ENCODE measurements at regions not wholly inside any gene's neighbourhood (a gene's known extent, or its start where the extent isn't known, plus 50 kb on each side); places are given as distances from the start of the nearest gene placed in this dataset.

- H3K4me3 ChIP-seq (ENCODE audit: low read depth, low read length): no peak overlapping the region
- no peak for DNase-seq (ENCODE audit: low read depth, low spot score)
- ChIA-PET POLR2A (no interaction called here), CTCF (interaction anchor here (1.3 kb wide), 1 partner anchor 141 kb away, joined by 5 read pairs; no protein-coding TSS in a partner anchor)
- no peaks in the 10 kb centered on the region for H3K27me3 ChIP-seq (ENCODE audit: control insufficient read depth, insufficient read depth, low read length)
- H3K27ac ChIP-seq (ENCODE audit: low read depth, low read length): no peak overlapping the region
- TF ChIP-seq CTCF (IDR thresholded peaks at IDR 0.05; ENCODE audit: low read depth, low read length): no peak
- H3K9me3 ChIP-seq (ENCODE audit: control insufficient read depth, insufficient read depth, low read length): peaks cover 9% of the 10 kb centered on the region; the same call in 1 of the 2 replicates
Observed at GRCh38 chr14:50021261-50022031, 94.9 kb downstream of the VCPKMT start.

GRCh38 chr14:50022661-50023060 lies 93.7 kb downstream of the VCPKMT start:
- Histone ChIP-seq H3K9me3 (ENCODE audit: control insufficient read depth, insufficient read depth, low read length) (peaks cover 9% of the 10 kb centered on the region; the same call in 1 of the 2 replicates), H3K27me3 (ENCODE audit: control insufficient read depth, insufficient read depth, low read length) (no peaks in the 10 kb centered on the region), H3K4me3 (ENCODE audit: low read depth, low read length) (no peak overlapping the region), H3K27ac (ENCODE audit: low read depth, low read length) (no peak overlapping the region)
- no peak for DNase-seq (ENCODE audit: low read depth, low spot score)
- TF ChIP-seq CTCF (IDR thresholded peaks at IDR 0.05; ENCODE audit: low read depth, low read length): no peak
- POLR2A ChIA-PET: no interaction called here
- CTCF ChIA-PET: interaction anchor here (1.3 kb wide), 1 partner anchor 143 kb away, joined by 5 read pairs; no protein-coding TSS in a partner anchor

DNA sequence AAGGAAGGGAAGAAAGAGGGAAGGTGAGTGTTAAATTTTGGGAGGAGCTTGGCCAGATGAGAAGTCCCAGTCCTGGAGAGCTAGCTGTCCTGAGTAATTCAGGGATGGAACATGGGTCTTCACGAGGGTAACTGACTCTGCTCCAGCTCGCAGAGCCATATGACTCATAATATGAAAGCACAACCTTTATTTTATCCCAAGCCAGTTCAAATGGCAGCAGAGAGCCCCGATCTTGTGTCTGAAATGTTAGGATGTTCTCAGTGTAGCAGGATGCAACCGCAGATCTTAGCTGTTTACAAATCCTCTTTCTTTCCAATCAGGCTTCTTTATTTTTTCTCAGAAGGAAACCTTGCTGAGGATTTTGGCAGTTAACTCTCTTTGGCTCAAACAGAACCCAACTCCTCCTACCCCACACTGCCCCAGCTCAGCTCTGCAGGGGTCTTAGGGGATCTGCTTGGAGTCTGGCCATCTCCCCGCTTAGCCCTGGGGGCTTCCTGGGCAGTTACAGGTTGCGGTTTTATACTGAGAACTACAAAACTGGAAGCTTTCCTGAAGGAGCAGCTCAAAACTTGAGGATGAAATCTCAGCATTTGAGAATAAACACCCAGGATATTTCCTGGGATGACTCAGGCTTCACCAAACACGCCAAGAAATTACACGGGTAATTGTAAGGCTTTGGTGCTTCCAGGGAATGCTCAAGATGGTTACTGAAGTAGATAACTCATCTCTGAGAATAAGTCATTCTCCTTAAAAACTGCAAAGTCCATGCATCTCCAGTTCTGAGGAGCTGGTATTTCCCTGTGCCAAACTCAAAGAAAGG lies 92.5 kb downstream of the VCPKMT start:
- peak overlapping the region; percentile 42 for H3K4me3 ChIP-seq (ENCODE audit: low read depth, low read length)
- DNase-seq (ENCODE audit: low read depth, low spot score): no peak
- H3K9me3 ChIP-seq (ENCODE audit: control insufficient read depth, insufficient read depth, low read length): peaks cover 9% of the 10 kb centered on the region; the same call in 1 of the 2 replicates
- ChIA-PET POLR2A (interaction anchor here (0.7 to 1.7 kb wide), 7 partner anchors 11 to 161 kb away, joined by 3 to 8 read pairs (median 3); partner anchors contain the start of gene ARF6), CTCF (interaction anchor here (0.6 to 1.3 kb wide), 5 partner anchors 14 to 309 kb away, joined by 3 to 5 read pairs (median 4); no protein-coding TSS in a partner anchor)
- TF ChIP-seq CTCF (IDR thresholded peaks at IDR 0.05; ENCODE audit: low read depth, low read length): no peak
- H3K27me3 ChIP-seq (ENCODE audit: control insufficient read depth, insufficient read depth, low read length): no peaks in the 10 kb centered on the region
- H3K27ac ChIP-seq (ENCODE audit: low read depth, low read length): peak overlapping the region; percentile 91

DNA sequence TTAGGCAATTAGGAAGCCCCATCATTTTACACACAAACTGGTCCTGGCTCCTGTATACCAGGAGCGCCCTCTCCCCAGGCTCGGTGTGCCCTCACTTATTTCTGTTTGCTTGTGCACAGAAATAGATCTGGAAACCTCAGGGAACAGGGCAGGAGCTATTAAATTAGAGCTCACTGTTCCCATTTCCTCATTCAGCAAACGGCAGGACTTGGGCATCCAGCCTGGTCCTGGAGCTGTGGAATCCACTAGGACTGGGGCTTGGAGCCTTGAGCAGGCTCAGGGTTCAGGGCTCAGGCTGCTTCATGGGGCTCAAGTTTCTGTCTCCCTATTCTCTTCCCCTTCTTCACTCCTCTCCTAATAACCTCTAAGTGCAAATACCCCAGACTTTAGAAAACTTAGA lies 91.3 kb downstream of the VCPKMT start:
- H3K9me3 ChIP-seq (ENCODE audit: control insufficient read depth, insufficient read depth, low read length): peaks cover 9% of the 10 kb centered on the region; the same call in 1 of the 2 replicates
- no peak for TF ChIP-seq CTCF (IDR thresholded peaks at IDR 0.05; ENCODE audit: low read depth, low read length)
- ChIA-PET CTCF (interaction anchor here (1.2 kb wide), 1 partner anchor 163 kb away, joined by 3 read pairs; no protein-coding TSS in a partner anchor), POLR2A (no interaction called here)
- DNase-seq (ENCODE audit: low read depth, low spot score): no peak
- no peak overlapping the region for H3K27ac ChIP-seq (ENCODE audit: low read depth, low read length)
- no peaks in the 10 kb centered on the region for H3K27me3 ChIP-seq (ENCODE audit: control insufficient read depth, insufficient read depth, low read length)
- no peak overlapping the region for H3K4me3 ChIP-seq (ENCODE audit: low read depth, low read length)

Measured in AG04450 (cell line).